GM23338 (cell line): ENCODE measurements at regions not wholly inside any gene's neighbourhood (a gene's known extent, or its start where the extent isn't known, plus 50 kb on each side); places are given as distances from the start of the nearest gene placed in this dataset.
A peak's percentile ranks its signal among the peaks of the same experiment; 100 is the strongest.

Experiments
- ATAC-seq: fragments of 200-7000 bp; cut with Tn5 transposase; 3 replicates; pipeline ENCODE4 v1.9.1; 2020
- DNase-seq: peaks from one replicate; pipeline ENCODE4 v3.0.0-alpha.2; 2015; ENCODE audit warnings: low spot score
- H2AFZ ChIP-seq: fragments of 200-600 bp; sonication (generic); 2 replicates; pipeline ENCODE4 v1.8.0; 2016; ENCODE audit warnings: antibody characterized with exemption, mild to moderate bottlenecking, moderate library complexity
- H3F3A ChIP-seq: fragments of 200-600 bp; sonication (generic); replicated peaks from 2 replicates; pipeline ENCODE4 v1.8.0; 2017; ENCODE audit warnings: antibody characterized with exemption, mixed run types, low read depth
- H3K27ac ChIP-seq: fragments of 200-600 bp; sonication (generic); 2 replicates; pipeline ENCODE4 v1.6.1; 2016; ENCODE audit warnings: low read depth
- H3K27me3 ChIP-seq: fragments of 200-600 bp; sonication (generic); 2 replicates; pipeline ENCODE4 v1.8.0; 2016; ENCODE audit warnings: mild to moderate bottlenecking, mixed run types, moderate library complexity; ENCODE audit not compliant: insufficient read depth
- H3K36me3 ChIP-seq: fragments of 200-600 bp; sonication (generic); 2 replicates; pipeline ENCODE4 v1.8.0; 2016; ENCODE audit warnings: mild to moderate bottlenecking; ENCODE audit not compliant: insufficient read depth
- H3K4me1 ChIP-seq: fragments of 200-600 bp; sonication (generic); 2 replicates; pipeline ENCODE4 v1.8.0; 2016; ENCODE audit warnings: mild to moderate bottlenecking, moderate library complexity; ENCODE audit not compliant: insufficient read depth
- H3K4me2 ChIP-seq: fragments of 200-600 bp; sonication (generic); 2 replicates; pipeline ENCODE4 v1.7.1; 2017; ENCODE audit warnings: mixed run types
- H3K4me3 ChIP-seq: fragments of 200-600 bp; sonication (generic); 2 replicates; pipeline ENCODE4 v1.6.1; 2016; ENCODE audit warnings: mixed run types
- H3K79me2 ChIP-seq: fragments of 200-600 bp; sonication (generic); replicated peaks from 2 replicates; pipeline ENCODE4 v1.8.0; 2017; ENCODE audit warnings: mild to moderate bottlenecking; ENCODE audit not compliant: insufficient read depth
- H3K9me2 ChIP-seq: fragments of 200-600 bp; sonication (generic); 2 replicates; pipeline ENCODE4 v1.8.0; 2017; ENCODE audit not compliant: insufficient read depth
- H4K20me1 ChIP-seq: fragments of 200-600 bp; sonication (generic); replicated peaks from 2 replicates; pipeline ENCODE4 v1.8.0; 2017; ENCODE audit warnings: mild to moderate bottlenecking; ENCODE audit not compliant: insufficient read depth
- H3K27ac Mint-ChIP-seq: 2 replicates; pipeline ENCODE4 v1.8.0; 2020; ENCODE audit warnings: inconsistent platforms, mild to moderate bottlenecking, moderate library complexity, mixed read lengths
- H3K27me3 Mint-ChIP-seq: 3 replicates; pipeline ENCODE4 v1.8.0; 2022; ENCODE audit warnings: low read depth, mild to moderate bottlenecking, moderate library complexity, mixed read lengths, inconsistent platforms; ENCODE audit not compliant: insufficient read depth, poor library complexity
- H3K36me3 Mint-ChIP-seq: 3 replicates; pipeline ENCODE4 v1.8.0; 2021; ENCODE audit warnings: low read depth, mild to moderate bottlenecking, inconsistent platforms, moderate library complexity, mixed read lengths
- H3K4me1 Mint-ChIP-seq: 3 replicates; pipeline ENCODE4 v1.8.0; 2020; ENCODE audit warnings: mild to moderate bottlenecking, inconsistent platforms, mixed read lengths
- H3K4me3 Mint-ChIP-seq: 3 replicates; pipeline ENCODE4 v1.8.0; 2021; ENCODE audit warnings: moderate library complexity, mild to moderate bottlenecking, inconsistent platforms, mixed read lengths
- H3K9me3 Mint-ChIP-seq: 3 replicates; pipeline ENCODE4 v1.8.0; 2020; ENCODE audit warnings: moderate library complexity, mild to moderate bottlenecking, inconsistent platforms, mixed read lengths
- CREB1 ChIP-seq: fragments of 250-450 bp; sonication (Bioruptor Pico); IDR thresholded peaks from 2 replicates; pipeline ENCODE4 v1.5.0; 2020; ENCODE audit warnings: low read depth, mild to moderate bottlenecking, moderate library complexity
- EZH2 ChIP-seq: fragments of 200-600 bp; sonication (generic); IDR thresholded peaks from one replicate; pipeline ENCODE4 v1.8.0; 2017; ENCODE audit warnings: antibody characterized with exemption, mild to moderate bottlenecking, low read depth; ENCODE audit not compliant: unreplicated experiment
- EZH2phosphoT487 ChIP-seq: fragments of 200-600 bp; sonication (generic); IDR thresholded peaks from one replicate; pipeline ENCODE4 v1.8.1; 2018; ENCODE audit warnings: antibody characterized with exemption; ENCODE audit not compliant: unreplicated experiment
- JUNB ChIP-seq: IDR thresholded peaks from one replicate; pipeline ENCODE4 v1.6.1; 2016; ENCODE audit warnings: antibody characterized with exemption; ENCODE audit not compliant: unreplicated experiment
- NANOG ChIP-seq: IDR thresholded peaks from 2 replicates; pipeline ENCODE4 v1.6.1; 2016; ENCODE audit warnings: antibody characterized with exemption, borderline replicate concordance
- POLR2AphosphoS5 ChIP-seq: IDR thresholded peaks from 2 replicates; pipeline ENCODE4 v1.6.1; 2016; ENCODE audit warnings: antibody characterized with exemption, low read depth
- REST ChIP-seq: IDR thresholded peaks from one replicate; pipeline ENCODE4 v1.6.1; 2018; ENCODE audit warnings: antibody characterized with exemption; ENCODE audit not compliant: unreplicated experiment
- STAT1 ChIP-seq: IDR thresholded peaks from one replicate; pipeline ENCODE4 v1.6.1; 2016; ENCODE audit warnings: antibody characterized with exemption; ENCODE audit not compliant: unreplicated experiment
- ZNF114 ChIP-seq: fragments of 250-450 bp; sonication (Bioruptor Pico); IDR thresholded peaks from 2 replicates; pipeline ENCODE4 v1.5.0; 2020; ENCODE audit warnings: mild to moderate bottlenecking, moderate library complexity
- ZNF331 ChIP-seq: fragments of 250-450 bp; sonication (Bioruptor Pico); IDR thresholded peaks from 2 replicates; pipeline ENCODE4 v1.5.0; 2020; ENCODE audit warnings: low read depth, mild to moderate bottlenecking, moderate library complexity
- ZNF462 ChIP-seq: fragments of 250-450 bp; sonication (Bioruptor Pico); IDR thresholded peaks from 2 replicates; pipeline ENCODE4 v1.5.0; 2020; ENCODE audit warnings: mild to moderate bottlenecking, moderate library complexity
- TF ChIP-seq, protein P1 (sequence below): IDR thresholded peaks from 2 replicates; pipeline ENCODE4 v1.6.1; 2016; ENCODE audit warnings: antibody characterized with exemption
- TF ChIP-seq, protein P2 (sequence below), 2 experiments: fragments of 200-600 bp in 1 of 2; sonication (generic) in 1 of 2; conservative IDR thresholded peaks; 2 replicates each; pipeline versions ENCODE4 v1.5.1 to v1.6.1; 2016 to 2017; ENCODE audit warnings: antibody characterized with exemption in 2 of 2, low read depth in 2 of 2, mild to moderate bottlenecking in 2 of 2, moderate library complexity in 1 of 2

DNA sequence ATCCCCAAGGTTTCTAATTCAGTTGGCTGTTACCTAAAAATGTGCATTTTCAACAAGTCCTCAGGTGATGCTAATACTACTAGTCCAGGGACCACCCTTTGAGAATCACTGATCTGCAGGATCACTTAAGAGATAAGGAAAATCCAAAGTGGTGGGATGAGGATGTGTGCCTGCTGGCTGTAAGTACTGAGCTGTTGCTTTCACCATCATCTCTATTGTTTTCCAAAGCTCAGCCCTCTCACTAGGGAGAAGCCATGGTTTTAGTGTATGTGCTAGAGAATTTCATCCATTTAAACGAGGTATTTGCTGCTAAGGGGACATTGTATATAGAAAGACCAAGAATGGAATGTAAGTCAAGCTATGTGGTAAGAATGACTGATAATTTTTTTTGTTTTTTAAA, 202.3 kb downstream of the KIF21A start:
- peak overlapping the region; percentile 74; the same call in 1 of the 2 replicates for H2AFZ ChIP-seq
- ATAC-seq (peak; percentile 55), DNase-seq (peak; percentile 23)

More for the DNA sequence above, 202.3 kb downstream of the KIF21A start:
- Histone ChIP-seq H3K4me1 (no peaks in the 10 kb centered on the region; the same call in 1 of the 2 replicates), H4K20me1 (no peaks in the 10 kb centered on the region), H3K27me3 (no peaks in the 10 kb centered on the region), H3K27ac (no peak overlapping the region), H3K36me3 (no peaks in the 10 kb centered on the region), H3F3A (no peaks in the 10 kb centered on the region), H3K9me2 (no peaks in the 10 kb centered on the region), H3K4me2 (no peak overlapping the region), H3K4me3 (no peak overlapping the region), H3K79me2 (no peaks in the 10 kb centered on the region)
- TF ChIP-seq REST (no peak), JUNB (no peak), EZH2 (no peak), CREB1 (no peak), STAT1 (no peak), ZNF331 (no peak), ZNF114 (CRISPR knock-in tag) (no peak), POLR2AphosphoS5 (no peak), EZH2phosphoT487 (no peak), ZNF462 (CRISPR knock-in tag) (no peak), NANOG (no peak)
- TF ChIP-seq, protein P1, sequence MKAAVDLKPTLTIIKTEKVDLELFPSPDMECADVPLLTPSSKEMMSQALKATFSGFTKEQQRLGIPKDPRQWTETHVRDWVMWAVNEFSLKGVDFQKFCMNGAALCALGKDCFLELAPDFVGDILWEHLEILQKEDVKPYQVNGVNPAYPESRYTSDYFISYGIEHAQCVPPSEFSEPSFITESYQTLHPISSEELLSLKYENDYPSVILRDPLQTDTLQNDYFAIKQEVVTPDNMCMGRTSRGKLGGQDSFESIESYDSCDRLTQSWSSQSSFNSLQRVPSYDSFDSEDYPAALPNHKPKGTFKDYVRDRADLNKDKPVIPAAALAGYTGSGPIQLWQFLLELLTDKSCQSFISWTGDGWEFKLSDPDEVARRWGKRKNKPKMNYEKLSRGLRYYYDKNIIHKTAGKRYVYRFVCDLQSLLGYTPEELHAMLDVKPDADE, result no peak
- TF ChIP-seq, protein P2, sequence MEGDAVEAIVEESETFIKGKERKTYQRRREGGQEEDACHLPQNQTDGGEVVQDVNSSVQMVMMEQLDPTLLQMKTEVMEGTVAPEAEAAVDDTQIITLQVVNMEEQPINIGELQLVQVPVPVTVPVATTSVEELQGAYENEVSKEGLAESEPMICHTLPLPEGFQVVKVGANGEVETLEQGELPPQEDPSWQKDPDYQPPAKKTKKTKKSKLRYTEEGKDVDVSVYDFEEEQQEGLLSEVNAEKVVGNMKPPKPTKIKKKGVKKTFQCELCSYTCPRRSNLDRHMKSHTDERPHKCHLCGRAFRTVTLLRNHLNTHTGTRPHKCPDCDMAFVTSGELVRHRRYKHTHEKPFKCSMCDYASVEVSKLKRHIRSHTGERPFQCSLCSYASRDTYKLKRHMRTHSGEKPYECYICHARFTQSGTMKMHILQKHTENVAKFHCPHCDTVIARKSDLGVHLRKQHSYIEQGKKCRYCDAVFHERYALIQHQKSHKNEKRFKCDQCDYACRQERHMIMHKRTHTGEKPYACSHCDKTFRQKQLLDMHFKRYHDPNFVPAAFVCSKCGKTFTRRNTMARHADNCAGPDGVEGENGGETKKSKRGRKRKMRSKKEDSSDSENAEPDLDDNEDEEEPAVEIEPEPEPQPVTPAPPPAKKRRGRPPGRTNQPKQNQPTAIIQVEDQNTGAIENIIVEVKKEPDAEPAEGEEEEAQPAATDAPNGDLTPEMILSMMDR (conservative IDR thresholded peaks at IDR 0.05; ENCODE audit: low read depth in 2 of 2), result no peak
- no peaks in the 10 kb centered on the region for H3K36me3 Mint-ChIP-seq
- H3K4me1 Mint-ChIP-seq, result peaks cover 9% of the 10 kb centered on the region; the same call in 2 of the 3 replicates
- no peaks in the 10 kb centered on the region for H3K9me3 Mint-ChIP-seq
- no peaks in the 10 kb centered on the region for H3K27me3 Mint-ChIP-seq
- H3K27ac Mint-ChIP-seq, result no peak overlapping the region
- no peak overlapping the region for H3K4me3 Mint-ChIP-seq
